ENCODE measurements at regions not wholly inside any gene's neighbourhood (a gene's known extent, or its start where the extent isn't known, plus 50 kb on each side); places are given as distances from the start of the nearest gene placed in this dataset.

- TF ChIP-seq TCF12 (IDR thresholded peaks at IDR 0.05; ENCODE audit: low read depth) (no peak), CREB1 (IDR thresholded peaks at IDR 0.05; ENCODE audit: low read depth) (no peak)
These were observed 198.8 kb downstream of the PLPP3 start for GRCh38 chr1:56380531-56380930.
